Liver (tissue), 3 donors: ENCODE measurements at regions not wholly inside any gene's neighbourhood (a gene's known extent, or its start where the extent isn't known, plus 50 kb on each side); places are given as distances from the start of the nearest gene placed in this dataset.

ENCODE experiments used
- EGR1 ChIP-seq, 2 donors: IDR thresholded peaks; 2 replicates each; pipeline ENCODE4 v1.6.1; 2016 to 2018; ENCODE audit warnings: antibody characterized with exemption in 2 of 2, low read depth in 2 of 2
- GABPA ChIP-seq, 2 donors: IDR thresholded peaks in 1 of 2; conservative IDR thresholded peaks in 1 of 2; 2 replicates each; pipeline ENCODE4 v1.6.1; 2016; ENCODE audit warnings: antibody characterized with exemption in 2 of 2, mild to moderate bottlenecking in 1 of 2, moderate library complexity in 1 of 2
- RAD21 ChIP-seq, 2 donors: IDR thresholded peaks; 2 replicates each; pipeline ENCODE4 v1.6.1; 2016; ENCODE audit warnings: antibody characterized with exemption in 2 of 2, mild to moderate bottlenecking in 2 of 2
- TF ChIP-seq, protein P1 (sequence below): fragments of 150-350 bp; IDR thresholded peaks from 2 replicates; pipeline ENCODE4 v1.5.1; 2017; ENCODE audit warnings: improper control_type of control experiment, low read depth, low read length; ENCODE audit not compliant: missing input control
- TF ChIP-seq, protein P2 (sequence below): IDR thresholded peaks from 2 replicates; pipeline ENCODE4 v1.6.1; 2016; ENCODE audit warnings: antibody characterized with exemption
- TF ChIP-seq, protein P3 (sequence below): IDR thresholded peaks from 2 replicates; pipeline ENCODE4 v1.6.1; 2016; ENCODE audit warnings: antibody characterized with exemption
- donor health status: healthy.
- donor health status: healthy.

- TF ChIP-seq EGR1 (IDR thresholded peaks at IDR 0.05; ENCODE audit: low read depth in 2 of 2) (no peak), GABPA (IDR thresholded peaks at IDR 0.05 in 1 of 2, conservative IDR thresholded peaks at IDR 0.05 in 1 of 2) (no peak), RAD21 (IDR thresholded peaks at IDR 0.05) (no peak)
- TF ChIP-seq, protein P1, sequence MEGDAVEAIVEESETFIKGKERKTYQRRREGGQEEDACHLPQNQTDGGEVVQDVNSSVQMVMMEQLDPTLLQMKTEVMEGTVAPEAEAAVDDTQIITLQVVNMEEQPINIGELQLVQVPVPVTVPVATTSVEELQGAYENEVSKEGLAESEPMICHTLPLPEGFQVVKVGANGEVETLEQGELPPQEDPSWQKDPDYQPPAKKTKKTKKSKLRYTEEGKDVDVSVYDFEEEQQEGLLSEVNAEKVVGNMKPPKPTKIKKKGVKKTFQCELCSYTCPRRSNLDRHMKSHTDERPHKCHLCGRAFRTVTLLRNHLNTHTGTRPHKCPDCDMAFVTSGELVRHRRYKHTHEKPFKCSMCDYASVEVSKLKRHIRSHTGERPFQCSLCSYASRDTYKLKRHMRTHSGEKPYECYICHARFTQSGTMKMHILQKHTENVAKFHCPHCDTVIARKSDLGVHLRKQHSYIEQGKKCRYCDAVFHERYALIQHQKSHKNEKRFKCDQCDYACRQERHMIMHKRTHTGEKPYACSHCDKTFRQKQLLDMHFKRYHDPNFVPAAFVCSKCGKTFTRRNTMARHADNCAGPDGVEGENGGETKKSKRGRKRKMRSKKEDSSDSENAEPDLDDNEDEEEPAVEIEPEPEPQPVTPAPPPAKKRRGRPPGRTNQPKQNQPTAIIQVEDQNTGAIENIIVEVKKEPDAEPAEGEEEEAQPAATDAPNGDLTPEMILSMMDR, result no peak
- TF ChIP-seq, protein P2, sequence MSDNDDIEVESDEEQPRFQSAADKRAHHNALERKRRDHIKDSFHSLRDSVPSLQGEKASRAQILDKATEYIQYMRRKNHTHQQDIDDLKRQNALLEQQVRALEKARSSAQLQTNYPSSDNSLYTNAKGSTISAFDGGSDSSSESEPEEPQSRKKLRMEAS, result no peak
- TF ChIP-seq, protein P3, sequence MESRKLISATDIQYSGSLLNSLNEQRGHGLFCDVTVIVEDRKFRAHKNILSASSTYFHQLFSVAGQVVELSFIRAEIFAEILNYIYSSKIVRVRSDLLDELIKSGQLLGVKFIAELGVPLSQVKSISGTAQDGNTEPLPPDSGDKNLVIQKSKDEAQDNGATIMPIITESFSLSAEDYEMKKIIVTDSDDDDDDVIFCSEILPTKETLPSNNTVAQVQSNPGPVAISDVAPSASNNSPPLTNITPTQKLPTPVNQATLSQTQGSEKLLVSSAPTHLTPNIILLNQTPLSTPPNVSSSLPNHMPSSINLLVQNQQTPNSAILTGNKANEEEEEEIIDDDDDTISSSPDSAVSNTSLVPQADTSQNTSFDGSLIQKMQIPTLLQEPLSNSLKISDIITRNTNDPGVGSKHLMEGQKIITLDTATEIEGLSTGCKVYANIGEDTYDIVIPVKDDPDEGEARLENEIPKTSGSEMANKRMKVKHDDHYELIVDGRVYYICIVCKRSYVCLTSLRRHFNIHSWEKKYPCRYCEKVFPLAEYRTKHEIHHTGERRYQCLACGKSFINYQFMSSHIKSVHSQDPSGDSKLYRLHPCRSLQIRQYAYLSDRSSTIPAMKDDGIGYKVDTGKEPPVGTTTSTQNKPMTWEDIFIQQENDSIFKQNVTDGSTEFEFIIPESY, result no peak
These were observed 122.1 kb upstream of the DYNLRB2 start for GRCh38 chr16:80418517-80419355.
